ENCODE measurements at regions not wholly inside any gene's neighbourhood (a gene's known extent, or its start where the extent isn't known, plus 50 kb on each side); places are given as distances from the start of the nearest gene placed in this dataset.

DNA sequence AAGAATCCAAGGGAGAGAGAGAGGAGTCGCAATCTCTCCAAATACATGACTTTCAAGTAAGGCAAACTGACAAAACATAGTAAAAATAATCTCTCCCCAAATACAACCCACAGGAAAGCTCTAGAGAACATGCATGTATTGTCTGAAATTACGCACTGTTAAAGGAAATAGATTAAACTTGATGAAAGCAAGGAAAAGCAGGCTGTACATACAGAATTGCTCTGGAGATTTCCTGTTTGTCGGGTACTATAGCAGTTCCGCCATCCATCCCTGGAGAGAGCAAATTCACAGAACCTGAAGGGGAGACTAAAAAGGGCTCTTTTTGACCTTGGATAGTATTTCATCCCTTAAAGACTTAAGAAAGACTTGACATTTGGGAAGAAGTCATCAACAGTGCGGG lies 170.2 kb upstream of the BET1 start:
- no peak overlapping the region for H3K27ac ChIP-seq (ENCODE audit: low read length)
- H3K4me1 ChIP-seq (ENCODE audit: control insufficient read depth in 1 of 2, extremely low read depth in 1 of 2, insufficient read depth in 2 of 2, low read length in 2 of 2), result no peaks in the 10 kb centered on the region
- CTCF ChIA-PET, result no interaction called here
- Mint-ChIP-seq H3K36me3 (no peaks in the 10 kb centered on the region), H3K27me3 (peaks cover 0 to 6% of the 10 kb centered on the region in 2 donors), H3K9me3 (no peaks in the 10 kb centered on the region), H3K4me1 (no peaks in the 10 kb centered on the region), H3K4me3 (no peak overlapping the region), H3K27ac (no peak overlapping the region)
- no peaks in the 10 kb centered on the region for H3K9me3 ChIP-seq
- ATAC-seq (replicated peaks in 1 of 4), result no peak
- no peaks in the 10 kb centered on the region for H3K36me3 ChIP-seq (ENCODE audit: control insufficient read depth in 2 of 2, extremely low read depth in 1 of 2, insufficient read depth in 1 of 2, low read length in 1 of 2)
- no peaks in the 10 kb centered on the region for H3K27me3 ChIP-seq (replicated peaks in 1 of 2; ENCODE audit: control insufficient read depth in 2 of 2, extremely low read depth in 1 of 2, insufficient read depth in 2 of 2, low read length in 1 of 2)
- POLR2A ChIA-PET, result no interaction called here
- 100% methylated on average over 2 of the region's 5 CpGs for WGBS (ENCODE audit: insufficient coverage)
- no peak overlapping the region for H3K4me3 ChIP-seq (ENCODE audit: control insufficient read depth in 1 of 2, extremely low read depth in 1 of 2, low read length in 1 of 2)
- no peak for DNase-seq

GRCh38 chr7:94174956-94175355 lies 170.8 kb upstream of the BET1 start:
- no peak overlapping the region for H3K4me3 ChIP-seq (ENCODE audit: control insufficient read depth in 1 of 2, extremely low read depth in 1 of 2, low read length in 1 of 2)
- no peak overlapping the region for H3K27ac ChIP-seq (ENCODE audit: low read length)
- Mint-ChIP-seq H3K27me3 (peaks cover 0 to 6% of the 10 kb centered on the region in 2 donors), H3K4me1 (no peaks in the 10 kb centered on the region), H3K27ac (no peak overlapping the region), H3K9me3 (no peaks in the 10 kb centered on the region), H3K36me3 (no peaks in the 10 kb centered on the region), H3K4me3 (no peak overlapping the region)
- DNase-seq (no peak), ATAC-seq (replicated peaks in 1 of 4) (no peak)
- no peaks in the 10 kb centered on the region for H3K9me3 ChIP-seq
- H3K36me3 ChIP-seq (ENCODE audit: control insufficient read depth in 2 of 2, extremely low read depth in 1 of 2, insufficient read depth in 1 of 2, low read length in 1 of 2), result no peaks in the 10 kb centered on the region
- no peaks in the 10 kb centered on the region for H3K27me3 ChIP-seq (replicated peaks in 1 of 2; ENCODE audit: control insufficient read depth in 2 of 2, extremely low read depth in 1 of 2, insufficient read depth in 2 of 2, low read length in 1 of 2)
- WGBS (ENCODE audit: insufficient coverage), result no CpG with 5 or more reads among the region's 2 CpGs
- CTCF ChIA-PET, result no interaction called here
- POLR2A ChIA-PET, result no interaction called here
- no peaks in the 10 kb centered on the region for H3K4me1 ChIP-seq (ENCODE audit: control insufficient read depth in 1 of 2, extremely low read depth in 1 of 2, insufficient read depth in 2 of 2, low read length in 2 of 2)

DNA sequence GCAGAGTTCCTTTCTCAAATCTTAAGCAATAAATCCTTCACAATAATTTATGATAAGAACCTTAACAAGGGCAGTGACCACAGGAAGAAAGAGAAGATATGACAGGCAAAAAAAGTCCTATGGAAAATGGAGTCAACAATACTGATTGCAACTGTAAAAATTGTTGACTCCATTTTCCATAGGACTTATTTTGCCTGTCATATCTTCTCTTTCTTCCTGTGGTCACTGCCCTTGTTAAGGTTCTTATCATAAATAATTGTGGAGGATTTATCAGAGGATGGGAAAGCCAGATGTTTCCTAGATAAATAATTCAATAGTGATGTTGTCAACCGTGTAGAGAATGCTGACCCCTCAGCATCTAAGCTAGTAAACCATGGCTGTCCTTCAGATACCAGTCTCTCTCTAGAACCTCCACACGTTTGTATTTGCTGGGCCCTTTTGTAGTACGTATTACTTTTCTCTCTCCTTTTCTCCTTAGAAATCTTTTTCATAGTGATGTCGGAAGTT lies 172.6 kb upstream of the BET1 start:
- Mint-ChIP-seq H3K27ac (no peak overlapping the region), H3K9me3 (no peaks in the 10 kb centered on the region), H3K4me1 (no peaks in the 10 kb centered on the region), H3K27me3 (peaks cover 0 to 6% of the 10 kb centered on the region in 2 donors), H3K36me3 (no peaks in the 10 kb centered on the region), H3K4me3 (no peak overlapping the region)
- ChIA-PET CTCF (no interaction called here), POLR2A (no interaction called here)
- Histone ChIP-seq H3K4me1 (ENCODE audit: control insufficient read depth in 1 of 2, extremely low read depth in 1 of 2, insufficient read depth in 2 of 2, low read length in 2 of 2) (no peaks in the 10 kb centered on the region), H3K9me3 (no peaks in the 10 kb centered on the region), H3K36me3 (ENCODE audit: control insufficient read depth in 2 of 2, extremely low read depth in 1 of 2, insufficient read depth in 1 of 2, low read length in 1 of 2) (no peaks in the 10 kb centered on the region), H3K27me3 (replicated peaks in 1 of 2; ENCODE audit: control insufficient read depth in 2 of 2, extremely low read depth in 1 of 2, insufficient read depth in 2 of 2, low read length in 1 of 2) (no peaks in the 10 kb centered on the region), H3K27ac (ENCODE audit: low read length) (no peak overlapping the region), H3K4me3 (ENCODE audit: control insufficient read depth in 1 of 2, extremely low read depth in 1 of 2, low read length in 1 of 2) (no peak overlapping the region)
- DNase-seq (no peak), ATAC-seq (replicated peaks in 1 of 4) (no peak)
- WGBS (ENCODE audit: insufficient coverage), result no CpG with 5 or more reads among the region's 4 CpGs

DNA sequence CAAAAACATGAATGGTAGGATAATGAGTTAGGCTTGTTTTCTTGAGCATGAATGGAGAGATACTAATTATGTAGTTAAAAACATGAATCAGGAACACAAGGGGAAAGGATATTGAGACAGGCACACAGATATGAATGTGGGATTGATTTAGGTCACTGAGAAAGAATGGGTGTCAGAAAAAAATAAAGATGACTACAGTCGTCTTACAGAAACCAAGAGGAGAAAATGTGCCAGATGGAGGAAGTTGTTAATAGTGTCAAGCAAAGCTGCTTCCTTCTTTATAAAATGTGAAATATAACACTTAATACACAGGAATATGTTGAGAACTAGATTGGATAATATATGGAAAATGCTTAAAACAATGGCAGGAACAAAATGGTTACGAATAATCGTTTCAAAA lies 173.3 kb upstream of the BET1 start:
- POLR2A ChIA-PET, result no interaction called here
- peaks cover 0 to 6% of the 10 kb centered on the region in 2 donors for H3K27me3 Mint-ChIP-seq
- H3K4me1 ChIP-seq (ENCODE audit: control insufficient read depth in 1 of 2, extremely low read depth in 1 of 2, insufficient read depth in 2 of 2, low read length in 2 of 2), result no peaks in the 10 kb centered on the region
- H3K4me3 ChIP-seq (ENCODE audit: control insufficient read depth in 1 of 2, extremely low read depth in 1 of 2, low read length in 1 of 2), result no peak overlapping the region
- DNase-seq (no peak), ATAC-seq (replicated peaks in 1 of 4) (no peak)
- no CpG with 5 or more reads among the region's 3 CpGs for WGBS (ENCODE audit: insufficient coverage)
- H3K4me3 Mint-ChIP-seq, result no peak overlapping the region
- H3K36me3 ChIP-seq (ENCODE audit: control insufficient read depth in 2 of 2, extremely low read depth in 1 of 2, insufficient read depth in 1 of 2, low read length in 1 of 2), result no peaks in the 10 kb centered on the region
- H3K9me3 Mint-ChIP-seq, result no peaks in the 10 kb centered on the region
- no peaks in the 10 kb centered on the region for H3K4me1 Mint-ChIP-seq
- CTCF ChIA-PET, result no interaction called here
- H3K27me3 ChIP-seq (replicated peaks in 1 of 2; ENCODE audit: control insufficient read depth in 2 of 2, extremely low read depth in 1 of 2, insufficient read depth in 2 of 2, low read length in 1 of 2), result no peaks in the 10 kb centered on the region
- no peaks in the 10 kb centered on the region for H3K36me3 Mint-ChIP-seq
- no peaks in the 10 kb centered on the region for H3K9me3 ChIP-seq
- no peak overlapping the region for H3K27ac ChIP-seq (ENCODE audit: low read length)
- H3K27ac Mint-ChIP-seq, result no peak overlapping the region

GRCh38 chr7:94178230-94178629 lies 174.1 kb upstream of the BET1 start:
- H3K9me3 Mint-ChIP-seq, result no peaks in the 10 kb centered on the region
- no peak overlapping the region for H3K27ac Mint-ChIP-seq
- H3K36me3 Mint-ChIP-seq, result no peaks in the 10 kb centered on the region
- ChIA-PET CTCF (no interaction called here), POLR2A (no interaction called here)
- ATAC-seq (replicated peaks in 1 of 4) (no peak), DNase-seq (no peak)
- no peaks in the 10 kb centered on the region for H3K9me3 ChIP-seq
- no peaks in the 10 kb centered on the region for H3K27me3 ChIP-seq (replicated peaks in 1 of 2; ENCODE audit: control insufficient read depth in 2 of 2, extremely low read depth in 1 of 2, insufficient read depth in 2 of 2, low read length in 1 of 2)
- H3K4me1 Mint-ChIP-seq, result no peaks in the 10 kb centered on the region
- no peak overlapping the region for H3K4me3 ChIP-seq (ENCODE audit: control insufficient read depth in 1 of 2, extremely low read depth in 1 of 2, low read length in 1 of 2)
- H3K4me1 ChIP-seq (ENCODE audit: control insufficient read depth in 1 of 2, extremely low read depth in 1 of 2, insufficient read depth in 2 of 2, low read length in 2 of 2), result no peaks in the 10 kb centered on the region
- 17% methylated on average over 3 of the region's 3 CpGs for WGBS (ENCODE audit: insufficient coverage)
- H3K36me3 ChIP-seq (ENCODE audit: control insufficient read depth in 2 of 2, extremely low read depth in 1 of 2, insufficient read depth in 1 of 2, low read length in 1 of 2), result no peaks in the 10 kb centered on the region
- H3K4me3 Mint-ChIP-seq, result no peak overlapping the region
- H3K27ac ChIP-seq (ENCODE audit: low read length), result no peak overlapping the region
- H3K27me3 Mint-ChIP-seq, result peaks cover 0 to 6% of the 10 kb centered on the region in 2 donors

- H3K27ac Mint-ChIP-seq, result no peak overlapping the region
- H3K4me3 Mint-ChIP-seq, result no peak overlapping the region
- WGBS (ENCODE audit: insufficient coverage), result 67% methylated on average over 1 of the region's 1 CpG
- no peaks in the 10 kb centered on the region for H3K36me3 Mint-ChIP-seq
- CTCF ChIA-PET, result no interaction called here
- POLR2A ChIA-PET, result no interaction called here
- no peaks in the 10 kb centered on the region for H3K36me3 ChIP-seq (ENCODE audit: control insufficient read depth in 2 of 2, extremely low read depth in 1 of 2, insufficient read depth in 1 of 2, low read length in 1 of 2)
- H3K9me3 ChIP-seq, result no peaks in the 10 kb centered on the region
- no peaks in the 10 kb centered on the region for H3K27me3 ChIP-seq (replicated peaks in 1 of 2; ENCODE audit: control insufficient read depth in 2 of 2, extremely low read depth in 1 of 2, insufficient read depth in 2 of 2, low read length in 1 of 2)
- H3K27ac ChIP-seq (ENCODE audit: low read length), result no peak overlapping the region
- H3K27me3 Mint-ChIP-seq, result no peaks in the 10 kb centered on the region
- no peak overlapping the region for H3K4me3 ChIP-seq (ENCODE audit: control insufficient read depth in 1 of 2, extremely low read depth in 1 of 2, low read length in 1 of 2)
- H3K4me1 Mint-ChIP-seq, result no peaks in the 10 kb centered on the region
- no peaks in the 10 kb centered on the region for H3K4me1 ChIP-seq (ENCODE audit: control insufficient read depth in 1 of 2, extremely low read depth in 1 of 2, insufficient read depth in 2 of 2, low read length in 2 of 2)
- DNase-seq (no peak), ATAC-seq (replicated peaks in 1 of 4) (no peak)
- H3K9me3 Mint-ChIP-seq, result no peaks in the 10 kb centered on the region
Measured at GRCh38 chr7:94179466-94179865, 175.3 kb upstream of the BET1 start.

- H3K27me3 Mint-ChIP-seq, result no peaks in the 10 kb centered on the region
- no peaks in the 10 kb centered on the region for H3K4me1 ChIP-seq (ENCODE audit: control insufficient read depth in 1 of 2, extremely low read depth in 1 of 2, insufficient read depth in 2 of 2, low read length in 2 of 2)
- H3K27ac ChIP-seq (ENCODE audit: low read length), result no peak overlapping the region
Measured at GRCh38 chr7:94182066-94182465, 177.9 kb upstream of the BET1 start.

More at GRCh38 chr7:94182066-94182465, 177.9 kb upstream of the BET1 start:
- Mint-ChIP-seq H3K27ac (no peak overlapping the region), H3K4me3 (no peak overlapping the region), H3K36me3 (no peaks in the 10 kb centered on the region), H3K9me3 (no peaks in the 10 kb centered on the region), H3K4me1 (no peaks in the 10 kb centered on the region)
- POLR2A ChIA-PET, result no interaction called here
- ATAC-seq (replicated peaks in 1 of 4) (no peak), DNase-seq (no peak)
- Histone ChIP-seq H3K36me3 (ENCODE audit: control insufficient read depth in 2 of 2, extremely low read depth in 1 of 2, insufficient read depth in 1 of 2, low read length in 1 of 2) (no peaks in the 10 kb centered on the region), H3K4me3 (ENCODE audit: control insufficient read depth in 1 of 2, extremely low read depth in 1 of 2, low read length in 1 of 2) (no peak overlapping the region), H3K27me3 (replicated peaks in 1 of 2; ENCODE audit: control insufficient read depth in 2 of 2, extremely low read depth in 1 of 2, insufficient read depth in 2 of 2, low read length in 1 of 2) (no peaks in the 10 kb centered on the region), H3K9me3 (no peaks in the 10 kb centered on the region)
- 75% methylated on average over 1 of the region's 1 CpG for WGBS (ENCODE audit: insufficient coverage)
- CTCF ChIA-PET, result no interaction called here
